HG03354 (cell line): ENCODE measurements at regions not wholly inside any gene's neighbourhood (a gene's known extent, or its start where the extent isn't known, plus 50 kb on each side); places are given as distances from the start of the nearest gene placed in this dataset.
"Not testable (repeated sequence)": the region's sequence is repeated elsewhere in the genome, so short reads cannot be mapped to it uniquely, and the experiment has no call there.

ENCODE experiments used
- ATAC-seq: cut with Tn5 transposase; IDR thresholded peaks from one replicate; pipeline ENCODE4 v1.9.1; 2021; ENCODE audit warnings: mild to moderate bottlenecking; ENCODE audit not compliant: unreplicated experiment, poor library complexity, severe bottlenecking

GRCh38 chr6:97775012-97775411 lies 492.0 kb upstream of the MMS22L start:
- no peak for ATAC-seq

- ATAC-seq: no peak
Observed at GRCh38 chr6:97778290-97779038, 495.4 kb upstream of the MMS22L start.

- not testable (repeated sequence) for ATAC-seq
Observed at GRCh38 chr6:97779039-97779766, 496.2 kb upstream of the MMS22L start.

GRCh38 chr6:97790926-97791590 lies 508.0 kb upstream of the MMS22L start:
- no peak for ATAC-seq

- ATAC-seq: no peak
Observed at GRCh38 chr6:97805596-97805995, 522.6 kb upstream of the MMS22L start.

GRCh38 chr6:97812940-97813339 lies 529.9 kb upstream of the MMS22L start:
- no peak for ATAC-seq

- ATAC-seq: no peak
Observed at GRCh38 chr6:97813889-97814567, 531.0 kb upstream of the MMS22L start.

GRCh38 chr6:97815301-97815812 lies 532.3 kb upstream of the MMS22L start:
- no peak for ATAC-seq

GRCh38 chr6:97816526-97816925 lies 533.5 kb upstream of the MMS22L start:
- ATAC-seq: no peak

- no peak for ATAC-seq
Observed at GRCh38 chr6:97819710-97820109, 536.7 kb upstream of the MMS22L start.

GRCh38 chr6:97820400-97820799 lies 537.4 kb upstream of the MMS22L start:
- no peak for ATAC-seq

- no peak for ATAC-seq
Observed at GRCh38 chr6:97822632-97823031, 539.6 kb upstream of the MMS22L start.

GRCh38 chr6:97841763-97842162 lies 558.7 kb upstream of the MMS22L start:
- no peak for ATAC-seq

GRCh38 chr6:97842521-97842920 lies 559.5 kb upstream of the MMS22L start:
- ATAC-seq: no peak

- ATAC-seq: no peak
Observed at GRCh38 chr6:97849390-97849789, 566.4 kb upstream of the MMS22L start.

- ATAC-seq: no peak
Observed at GRCh38 chr6:97850458-97851212, 567.6 kb upstream of the MMS22L start.

GRCh38 chr6:97863697-97864096 lies 580.7 kb upstream of the MMS22L start:
- no peak for ATAC-seq

GRCh38 chr6:97864366-97864765 lies 581.4 kb upstream of the MMS22L start:
- no peak for ATAC-seq

- ATAC-seq: no peak
Observed at GRCh38 chr6:97864826-97865225, 581.8 kb upstream of the MMS22L start.
